ENCODE measurements at regions not wholly inside any gene's neighbourhood (a gene's known extent, or its start where the extent isn't known, plus 50 kb on each side); places are given as distances from the start of the nearest gene placed in this dataset.

GRCh38 chr7:96589038-96589437 lies 120.6 kb downstream of the SEM1 start:
- Histone ChIP-seq H3K4me2 (ENCODE audit: low read length) (no peak overlapping the region), H3K9me2 (ENCODE audit: insufficient read depth) (no peaks in the 10 kb centered on the region), H3K4me3 (replicated peaks in 1 of 2; ENCODE audit: low read depth in 1 of 2, low read length in 2 of 2) (no peak overlapping the region), H3K9ac (ENCODE audit: low read length) (no peak overlapping the region), H3K9me3 (ENCODE audit: control insufficient read depth in 1 of 2, insufficient read depth in 1 of 2, low read depth in 1 of 2, low read length in 2 of 2) (no peaks in the 10 kb centered on the region), H4K20me1 (ENCODE audit: insufficient read depth) (no peaks in the 10 kb centered on the region), H3K36me3 (ENCODE audit: control insufficient read depth in 1 of 2, insufficient read depth in 2 of 2, low read length in 2 of 2) (no peaks in the 10 kb centered on the region), H3K27me3 (ENCODE audit: insufficient read depth, low read length) (peaks cover 5% of the 10 kb centered on the region; the same call in 1 of the 2 replicates), H3K27ac (ENCODE audit: low read depth, low read length) (no peak overlapping the region), H3K79me2 (ENCODE audit: insufficient read depth, low read length) (no peaks in the 10 kb centered on the region), H3K4me1 (ENCODE audit: control insufficient read depth in 1 of 2, insufficient read depth in 2 of 2, low read length in 2 of 2) (no peaks in the 10 kb centered on the region), H2AFZ (ENCODE audit: low read depth, low read length, poor library complexity, severe bottlenecking) (no peak overlapping the region)
- ChIA-PET RAD21 (ENCODE audit: low non-redundant PET in 1 of 2, low total read pairs in 2 of 2, uncharacterized antibody in 2 of 2, unreplicated experiment in 2 of 2) (no interaction called here), CTCF (no interaction called here), POLR2A (no interaction called here)
- no peak for TF ChIP-seq TCF7L2 (IDR thresholded peaks at IDR 0.05; ENCODE audit: borderline replicate concordance, extremely low read depth, insufficient read depth, insufficient read length)
- TF ChIP-seq ZNF274 (IDR thresholded peaks at IDR 0.05; ENCODE audit: low read depth, low read length): no peak
- TF ChIP-seq MAX (IDR thresholded peaks at IDR 0.05): no peak
- TF ChIP-seq ATF3 (IDR thresholded peaks at IDR 0.05): no peak
- TF ChIP-seq ELF1 (IDR thresholded peaks at IDR 0.05; ENCODE audit: borderline replicate concordance, low read depth): no peak
- no peak for TF ChIP-seq CBX3 (IDR thresholded peaks at IDR 0.05; ENCODE audit: low read depth)
- TF ChIP-seq EGR1 (IDR thresholded peaks at IDR 0.05; ENCODE audit: low read depth): no peak
- TF ChIP-seq POLR2A (IDR thresholded peaks at IDR 0.05; ENCODE audit: borderline replicate concordance, extremely low read depth, insufficient read depth, insufficient read length): no peak
- no peak for TF ChIP-seq EZH2phosphoT487 (IDR thresholded peaks at IDR 0.05; ENCODE audit: borderline replicate concordance)
- TF ChIP-seq RAD21 (IDR thresholded peaks at IDR 0.05; ENCODE audit: low read depth): no peak
- no peak for TF ChIP-seq JUND (IDR thresholded peaks at IDR 0.05)
- no peak for TF ChIP-seq SP1 (IDR thresholded peaks at IDR 0.05; ENCODE audit: low read depth)
- TF ChIP-seq POLR2AphosphoS5 (IDR thresholded peaks at IDR 0.05; ENCODE audit: low read depth, low read length): no peak
- TF ChIP-seq EZH2 (IDR thresholded peaks at IDR 0.05): no peak
- TF ChIP-seq SIN3A (IDR thresholded peaks at IDR 0.05; ENCODE audit: low read depth): no peak
- TF ChIP-seq FOSL1 (IDR thresholded peaks at IDR 0.05; ENCODE audit: low read depth): no peak
- TF ChIP-seq SRF (IDR thresholded peaks at IDR 0.05; ENCODE audit: low read depth): no peak
- no peak for TF ChIP-seq CTCF (IDR thresholded peaks at IDR 0.05 in 2 of 3, conservative IDR thresholded peaks at IDR 0.05 in 1 of 3; ENCODE audit: borderline replicate concordance in 1 of 3, insufficient read depth in 1 of 3, low read depth in 2 of 3, low read length in 2 of 3)
- TF ChIP-seq REST (IDR thresholded peaks at IDR 0.05; ENCODE audit: low read depth): no peak
- DNase-seq (ENCODE audit: low read depth, low spot score) (no peak), ATAC-seq (no peak)
- intact Hi-C loops (cut with micrococcal nuclease): no loop called here
- BruUV-seq (replicated peaks): no TSS peak

All from HCT116 (cell line).